WI38 (cell line): ENCODE measurements at regions not wholly inside any gene's neighbourhood (a gene's known extent, or its start where the extent isn't known, plus 50 kb on each side); places are given as distances from the start of the nearest gene placed in this dataset.

ENCODE experiments used
- H3K4me3 ChIP-seq: 2 replicates; pipeline ENCODE4 v1.5.1; 2011; ENCODE audit warnings: low read depth, mild to moderate bottlenecking, control low read depth, low read length
- TF ChIP-seq, protein P1 (sequence below): IDR thresholded peaks from 2 replicates; pipeline ENCODE4 v1.5.1; 2012; ENCODE audit warnings: low read depth, mild to moderate bottlenecking, control low read depth, low read length

DNA sequence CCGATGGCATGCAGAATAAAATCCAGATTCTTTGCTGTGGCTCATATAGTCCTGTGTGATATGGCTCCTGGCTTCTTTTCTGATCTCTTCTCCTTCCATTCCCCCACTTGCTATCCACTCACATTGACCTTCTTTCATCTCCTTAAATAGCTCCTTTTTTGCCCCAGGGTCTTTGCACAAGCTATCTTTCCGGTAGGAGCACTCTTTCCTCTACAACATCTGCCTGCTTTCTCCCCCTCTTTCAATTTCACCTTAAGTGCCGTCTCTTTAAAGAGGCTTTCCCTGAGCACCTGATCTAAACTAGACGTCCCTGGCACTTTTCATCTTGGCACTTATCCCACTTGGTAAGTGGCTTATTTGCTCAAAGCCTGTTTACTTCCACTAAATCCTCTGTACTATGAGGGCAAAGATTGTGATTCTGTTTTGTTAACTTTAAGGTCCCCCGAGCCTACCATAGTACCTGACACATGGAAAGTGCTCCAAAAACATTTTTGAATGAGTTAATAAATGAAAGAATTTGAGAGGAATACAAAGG is 323.3 kb upstream of the TLE3 start:
- TF ChIP-seq, protein P1, sequence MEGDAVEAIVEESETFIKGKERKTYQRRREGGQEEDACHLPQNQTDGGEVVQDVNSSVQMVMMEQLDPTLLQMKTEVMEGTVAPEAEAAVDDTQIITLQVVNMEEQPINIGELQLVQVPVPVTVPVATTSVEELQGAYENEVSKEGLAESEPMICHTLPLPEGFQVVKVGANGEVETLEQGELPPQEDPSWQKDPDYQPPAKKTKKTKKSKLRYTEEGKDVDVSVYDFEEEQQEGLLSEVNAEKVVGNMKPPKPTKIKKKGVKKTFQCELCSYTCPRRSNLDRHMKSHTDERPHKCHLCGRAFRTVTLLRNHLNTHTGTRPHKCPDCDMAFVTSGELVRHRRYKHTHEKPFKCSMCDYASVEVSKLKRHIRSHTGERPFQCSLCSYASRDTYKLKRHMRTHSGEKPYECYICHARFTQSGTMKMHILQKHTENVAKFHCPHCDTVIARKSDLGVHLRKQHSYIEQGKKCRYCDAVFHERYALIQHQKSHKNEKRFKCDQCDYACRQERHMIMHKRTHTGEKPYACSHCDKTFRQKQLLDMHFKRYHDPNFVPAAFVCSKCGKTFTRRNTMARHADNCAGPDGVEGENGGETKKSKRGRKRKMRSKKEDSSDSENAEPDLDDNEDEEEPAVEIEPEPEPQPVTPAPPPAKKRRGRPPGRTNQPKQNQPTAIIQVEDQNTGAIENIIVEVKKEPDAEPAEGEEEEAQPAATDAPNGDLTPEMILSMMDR: no peak
- no peak overlapping the region for H3K4me3 ChIP-seq

DNA sequence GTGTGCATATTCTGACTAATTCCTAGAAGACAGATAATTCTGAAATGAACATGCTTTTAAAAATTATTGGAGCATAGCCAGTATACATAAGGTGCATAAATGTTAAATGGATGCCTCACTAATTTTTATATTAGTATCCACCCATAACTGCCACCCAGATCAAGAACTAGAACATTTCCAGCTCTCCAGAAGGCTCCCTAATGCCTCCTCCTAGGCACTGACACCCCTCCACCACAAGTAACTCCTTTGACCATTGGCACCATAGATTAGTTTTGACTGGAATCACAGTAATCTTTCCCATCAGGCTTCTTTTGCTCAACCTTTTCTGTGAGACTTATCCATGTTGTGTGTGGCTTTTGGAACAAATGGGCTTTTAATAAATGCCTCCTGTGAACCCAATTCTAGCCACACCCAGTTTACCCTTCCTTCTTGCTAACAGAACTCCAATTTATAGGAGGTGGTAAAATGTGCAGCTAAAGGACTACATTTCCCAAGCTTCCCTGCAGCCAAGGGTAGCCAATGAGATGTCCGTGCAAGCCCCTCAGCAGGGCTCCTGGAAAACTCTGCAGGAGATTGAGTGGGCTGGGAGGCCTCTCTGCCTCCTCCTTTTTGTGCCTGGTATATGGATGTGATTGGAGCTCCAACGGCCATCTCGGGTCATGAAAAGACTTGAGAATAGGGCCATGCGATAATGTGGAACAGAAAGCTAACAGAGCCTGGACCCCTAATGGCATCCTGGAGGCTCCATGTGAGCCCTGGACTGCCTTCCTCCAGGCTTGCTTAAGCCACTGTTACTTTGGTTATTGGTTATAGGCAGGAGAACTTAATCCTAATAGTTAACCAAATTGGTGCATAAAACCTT is 322.6 kb upstream of the TLE3 start:
- TF ChIP-seq, protein P1: no peak
- H3K4me3 ChIP-seq: no peak overlapping the region

- TF ChIP-seq, protein P1: no peak
- no peak overlapping the region for H3K4me3 ChIP-seq
Observed at GRCh38 chr15:70418943-70419342, 321.2 kb upstream of the TLE3 start.

- H3K4me3 ChIP-seq: no peak overlapping the region
- TF ChIP-seq, protein P1: no peak
Observed at GRCh38 chr15:70417535-70417934, 319.8 kb upstream of the TLE3 start.

DNA sequence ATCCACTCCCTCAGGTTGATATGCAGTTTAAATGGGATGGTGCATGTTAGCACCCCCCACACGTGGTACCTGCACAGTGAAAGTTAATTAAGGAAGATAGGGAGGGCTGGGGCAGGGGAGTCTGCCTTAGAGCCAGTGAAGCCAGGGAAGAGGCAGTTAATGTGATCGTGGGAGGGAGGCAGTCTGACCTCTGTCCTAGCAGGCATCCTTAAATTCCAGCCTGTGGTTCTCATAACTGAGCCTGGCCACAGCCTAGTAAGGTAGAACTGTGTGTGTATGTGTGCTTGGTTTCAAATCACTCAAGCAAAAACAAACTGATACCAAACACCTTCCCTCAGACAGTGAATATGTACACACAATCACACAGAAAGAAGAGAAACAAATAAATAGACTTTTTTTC is 319.1 kb upstream of the TLE3 start:
- no peak overlapping the region for H3K4me3 ChIP-seq
- TF ChIP-seq, protein P1: no peak

GRCh38 chr15:70415398-70415797 is 317.7 kb upstream of the TLE3 start:
- no peak overlapping the region for H3K4me3 ChIP-seq
- TF ChIP-seq, protein P1: no peak

DNA sequence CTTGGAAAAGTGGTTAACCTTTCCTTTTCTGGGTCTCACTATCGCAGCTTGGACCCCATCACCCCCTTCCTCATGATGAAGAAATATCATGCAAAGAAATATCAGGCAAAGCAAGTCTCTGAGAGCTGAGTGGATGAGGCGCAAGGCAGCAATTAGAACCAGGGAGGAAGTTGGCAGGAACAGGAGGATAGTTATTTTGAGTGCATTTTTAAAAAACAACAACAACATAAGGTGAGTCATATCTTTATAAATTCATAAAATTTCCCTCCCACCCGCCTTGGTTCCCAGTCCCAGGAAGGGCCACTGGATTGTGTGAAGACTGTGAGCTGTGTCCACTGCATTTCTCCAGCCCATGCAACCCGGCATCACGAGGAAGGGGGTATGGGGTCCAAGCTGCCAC is 316.9 kb upstream of the TLE3 start:
- TF ChIP-seq, protein P1: no peak
- H3K4me3 ChIP-seq: no peak overlapping the region
